NCI-H2227 (cell line): ENCODE measurements at regions not wholly inside any gene's neighbourhood (a gene's known extent, or its start where the extent isn't known, plus 50 kb on each side); places are given as distances from the start of the nearest gene placed in this dataset.
"Not testable (repeated sequence)": the region's sequence is repeated elsewhere in the genome, so short reads cannot be mapped to it uniquely, and the experiment has no call there.

Experiments
- DNase-seq: peaks from one replicate; lab custom pipeline; 2025; ENCODE audit not compliant: unreplicated experiment; lab: John Stamatoyannopoulos, UW

GRCh38 chr4:179372242-179372641 is 1930.0 kb upstream of the AGA start:
- DNase-seq, result no peak

- no peak for DNase-seq
Measured at GRCh38 chr4:179372746-179373145, 1930.5 kb upstream of the AGA start.

GRCh38 chr4:179378847-179379246 is 1936.6 kb upstream of the AGA start:
- not testable (repeated sequence) for DNase-seq

GRCh38 chr4:179392787-179393186 is 1950.5 kb upstream of the AGA start:
- DNase-seq, result no peak

- DNase-seq, result no peak
Measured at GRCh38 chr4:179398414-179398813, 1956.2 kb upstream of the AGA start.

GRCh38 chr4:179399054-179399782 is 1957.0 kb upstream of the AGA start:
- no peak for DNase-seq

- no peak for DNase-seq
Measured at GRCh38 chr4:179415037-179415846, 1973.0 kb upstream of the AGA start.

- DNase-seq, result no peak
Measured at GRCh38 chr4:179415847-179416223, 1973.6 kb upstream of the AGA start.

- DNase-seq, result no peak
Measured at GRCh38 chr4:179417357-179417756, 1975.1 kb upstream of the AGA start.

- DNase-seq, result no peak
Measured at GRCh38 chr4:179437962-179438361, 1995.7 kb upstream of the AGA start.

GRCh38 chr4:179441596-179441995 is 1999.4 kb upstream of the AGA start:
- no peak for DNase-seq

GRCh38 chr4:179447308-179447707 is 2005.1 kb upstream of the AGA start:
- no peak for DNase-seq

- no peak for DNase-seq
Measured at GRCh38 chr4:179465131-179465797, 2023.0 kb upstream of the AGA start.

GRCh38 chr4:179467878-179468277 is 2025.6 kb upstream of the AGA start:
- DNase-seq, result no peak

- DNase-seq, result no peak
Measured at GRCh38 chr4:179472164-179472563, 2029.9 kb upstream of the AGA start.

GRCh38 chr4:179478608-179479007 is 2036.4 kb upstream of the AGA start:
- DNase-seq, result no peak

- no peak for DNase-seq
Measured at GRCh38 chr4:179485781-179486180, 2043.5 kb upstream of the AGA start.

- DNase-seq, result no peak
Measured at GRCh38 chr4:179486570-179487335, 2044.5 kb upstream of the AGA start.

- DNase-seq, result no peak
Measured at GRCh38 chr4:179492260-179493080, 2050.2 kb upstream of the AGA start.

GRCh38 chr4:179503976-179504375 is 2061.7 kb upstream of the AGA start:
- no peak for DNase-seq
